ENCODE measurements at regions not wholly inside any gene's neighbourhood (a gene's known extent, or its start where the extent isn't known, plus 50 kb on each side); places are given as distances from the start of the nearest gene placed in this dataset.

DNA sequence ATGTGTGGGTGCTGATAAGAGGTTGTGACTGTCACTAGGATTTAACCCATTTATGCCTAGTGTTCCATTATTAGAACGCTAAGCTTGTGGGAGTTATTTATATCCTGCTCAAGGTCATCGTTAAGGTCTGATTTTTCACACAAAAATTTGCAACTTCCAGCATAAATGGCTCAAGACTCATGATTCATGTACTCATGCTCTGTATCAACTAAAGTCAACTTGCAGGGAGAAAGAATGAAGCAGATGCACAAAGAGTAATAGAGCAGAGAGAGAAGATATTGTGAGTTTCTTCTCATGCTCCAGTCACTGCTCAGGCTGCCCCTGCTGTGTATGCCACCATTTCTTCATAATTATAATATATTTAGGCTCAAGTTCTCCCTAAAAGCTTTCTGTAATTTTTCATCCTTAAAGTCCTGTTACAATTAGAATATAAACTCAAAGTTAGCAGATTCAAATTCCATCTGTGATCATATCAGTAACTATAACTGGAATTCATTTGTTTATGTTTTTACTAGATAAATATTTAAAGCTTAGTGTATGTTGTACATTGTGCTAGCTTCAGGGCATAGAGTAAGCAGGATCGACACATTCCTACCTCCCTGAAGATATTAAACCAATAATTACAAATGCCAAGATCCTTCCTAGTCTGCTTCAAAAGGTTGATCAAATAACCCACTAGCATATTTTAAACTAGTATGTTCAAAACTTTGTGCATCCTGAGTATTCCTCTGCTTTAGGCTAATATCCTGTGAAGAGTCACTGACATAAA, 136.7 kb downstream of the NUDT12 start:
- intact Hi-C loops (cut with DNase I) = no loop called here
- no peak overlapping the region for H3K4me3 ChIP-seq

DNA sequence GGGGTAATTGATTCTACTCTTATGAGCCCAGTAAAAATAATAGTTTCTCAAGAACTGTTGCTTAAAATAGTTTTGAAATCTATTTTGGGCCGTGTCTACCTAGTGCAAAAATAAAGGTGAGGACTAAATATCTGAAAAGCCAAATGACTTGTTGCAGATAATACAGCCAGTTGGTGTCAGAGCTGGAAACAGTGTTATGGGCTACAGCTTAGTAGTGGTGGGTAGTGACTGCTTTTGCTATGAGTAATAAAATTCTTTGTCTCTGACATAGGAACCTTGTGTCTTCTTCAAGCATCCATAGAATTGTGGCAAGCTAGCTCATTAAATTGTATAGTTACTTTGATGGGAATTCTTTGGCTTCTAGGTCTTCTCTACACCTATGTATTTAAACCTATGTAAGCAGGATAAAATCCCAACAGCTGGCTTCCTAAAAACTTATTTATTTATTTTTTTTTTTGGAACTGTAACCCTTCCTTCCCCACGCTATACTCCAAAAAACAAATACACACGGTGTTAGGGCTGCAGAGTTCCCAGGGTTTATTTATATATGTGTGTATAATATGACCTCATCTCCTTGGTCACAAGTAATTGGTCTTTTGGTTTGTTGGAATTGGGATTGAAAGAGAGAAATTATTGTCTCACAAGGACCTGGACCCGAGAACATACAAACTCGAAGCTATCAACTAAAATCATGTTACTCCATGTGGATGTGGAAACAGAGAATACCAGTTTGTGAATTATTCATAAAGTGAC, 138.0 kb downstream of the NUDT12 start:
- Histone ChIP-seq H3K27ac (no peak overlapping the region), H3K9me3 (no peaks in the 10 kb centered on the region), H3K4me1 (no peaks in the 10 kb centered on the region), H3K27me3 (no peaks in the 10 kb centered on the region), H3K4me3 (no peak overlapping the region), H3K36me3 (no peaks in the 10 kb centered on the region)
- ATAC-seq (no peak), DNase-seq (no peak)
- intact Hi-C loops (cut with DNase I) = no loop called here
- TF ChIP-seq, protein P1, sequence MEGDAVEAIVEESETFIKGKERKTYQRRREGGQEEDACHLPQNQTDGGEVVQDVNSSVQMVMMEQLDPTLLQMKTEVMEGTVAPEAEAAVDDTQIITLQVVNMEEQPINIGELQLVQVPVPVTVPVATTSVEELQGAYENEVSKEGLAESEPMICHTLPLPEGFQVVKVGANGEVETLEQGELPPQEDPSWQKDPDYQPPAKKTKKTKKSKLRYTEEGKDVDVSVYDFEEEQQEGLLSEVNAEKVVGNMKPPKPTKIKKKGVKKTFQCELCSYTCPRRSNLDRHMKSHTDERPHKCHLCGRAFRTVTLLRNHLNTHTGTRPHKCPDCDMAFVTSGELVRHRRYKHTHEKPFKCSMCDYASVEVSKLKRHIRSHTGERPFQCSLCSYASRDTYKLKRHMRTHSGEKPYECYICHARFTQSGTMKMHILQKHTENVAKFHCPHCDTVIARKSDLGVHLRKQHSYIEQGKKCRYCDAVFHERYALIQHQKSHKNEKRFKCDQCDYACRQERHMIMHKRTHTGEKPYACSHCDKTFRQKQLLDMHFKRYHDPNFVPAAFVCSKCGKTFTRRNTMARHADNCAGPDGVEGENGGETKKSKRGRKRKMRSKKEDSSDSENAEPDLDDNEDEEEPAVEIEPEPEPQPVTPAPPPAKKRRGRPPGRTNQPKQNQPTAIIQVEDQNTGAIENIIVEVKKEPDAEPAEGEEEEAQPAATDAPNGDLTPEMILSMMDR (IDR thresholded peaks at IDR 0.05) = no peak

More for the DNA sequence above, 136.7 kb downstream of the NUDT12 start:
- TF ChIP-seq, protein P1 (IDR thresholded peaks at IDR 0.05) = no peak
- DNase-seq (no peak), ATAC-seq (no peak)
- no peak overlapping the region for H3K27ac ChIP-seq
- H3K4me1 ChIP-seq = no peaks in the 10 kb centered on the region
- H3K9me3 ChIP-seq = no peaks in the 10 kb centered on the region
- no peaks in the 10 kb centered on the region for H3K36me3 ChIP-seq
- no peaks in the 10 kb centered on the region for H3K27me3 ChIP-seq

DNA sequence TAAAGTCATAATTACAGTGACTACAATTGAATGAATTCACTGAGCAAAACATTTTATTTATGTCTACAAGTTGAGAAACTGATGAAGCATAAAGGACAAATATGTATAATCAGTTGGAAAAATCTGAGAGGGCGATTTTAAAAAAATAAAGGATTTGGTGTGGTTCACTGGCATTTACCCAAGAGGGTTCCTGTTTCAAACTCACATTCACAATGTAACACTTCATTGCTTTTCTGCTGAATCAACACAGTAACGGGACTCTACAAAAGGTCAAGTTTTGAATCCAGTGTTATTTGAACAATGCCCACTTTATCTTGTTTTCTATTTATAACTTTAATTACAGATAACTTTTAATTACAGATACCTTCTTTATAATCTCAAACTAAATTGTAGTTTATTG, 138.6 kb downstream of the NUDT12 start:
- no peak for ATAC-seq
- H3K36me3 ChIP-seq = no peaks in the 10 kb centered on the region
- no peaks in the 10 kb centered on the region for H3K4me1 ChIP-seq
- DNase-seq = no peak
- no peak overlapping the region for H3K4me3 ChIP-seq
- intact Hi-C loops (cut with DNase I) = no loop called here
- TF ChIP-seq, protein P1 (IDR thresholded peaks at IDR 0.05) = no peak
- no peak overlapping the region for H3K27ac ChIP-seq
- no peaks in the 10 kb centered on the region for H3K9me3 ChIP-seq
- no peaks in the 10 kb centered on the region for H3K27me3 ChIP-seq

DNA sequence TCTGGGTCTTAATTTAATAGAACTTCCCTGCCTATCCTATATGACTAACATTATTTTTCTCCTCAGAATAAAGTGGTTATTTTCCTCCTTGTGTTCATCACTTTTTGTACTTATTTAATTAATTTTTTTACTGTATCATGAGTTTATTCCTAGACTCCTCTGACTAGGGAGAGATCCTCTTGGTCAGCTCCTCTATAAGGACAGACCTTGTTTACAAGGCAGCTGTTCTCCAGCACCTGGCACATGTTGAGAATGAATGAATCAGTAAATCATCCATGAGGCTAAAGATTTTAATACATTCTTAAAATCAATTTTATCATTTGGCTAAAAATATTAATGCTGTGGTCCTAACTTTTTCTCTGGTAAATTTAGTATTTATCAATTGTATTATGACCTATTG, 139.8 kb downstream of the NUDT12 start:
- DNase-seq (no peak), ATAC-seq (no peak)
- intact Hi-C loops (cut with DNase I) = no loop called here
- Histone ChIP-seq H3K27me3 (no peaks in the 10 kb centered on the region), H3K36me3 (no peaks in the 10 kb centered on the region), H3K27ac (no peak overlapping the region), H3K4me1 (no peaks in the 10 kb centered on the region), H3K4me3 (no peak overlapping the region), H3K9me3 (no peaks in the 10 kb centered on the region)
- TF ChIP-seq, protein P1 (IDR thresholded peaks at IDR 0.05) = no peak

DNA sequence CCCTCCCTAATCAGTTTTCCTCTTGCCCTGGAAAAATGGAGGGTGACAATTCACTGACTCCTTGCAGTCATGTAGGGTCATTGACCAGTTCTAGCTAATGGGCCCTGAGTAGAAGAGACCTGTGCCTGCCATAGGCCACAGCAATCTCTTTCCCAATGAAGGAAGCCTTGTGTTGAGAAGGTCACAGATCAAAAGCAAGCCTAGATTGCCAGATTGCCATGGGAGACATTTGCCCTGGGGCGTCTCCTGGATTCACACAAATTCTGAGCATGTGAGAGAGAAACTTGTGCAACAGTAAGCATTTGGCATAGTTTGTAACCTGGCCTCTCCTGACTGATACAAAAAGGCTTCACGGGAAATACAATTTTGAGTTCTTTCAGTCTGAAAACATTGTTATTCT, 148.0 kb downstream of the NUDT12 start:
- no peaks in the 10 kb centered on the region for H3K4me1 ChIP-seq
- no peaks in the 10 kb centered on the region for H3K36me3 ChIP-seq
- no peak overlapping the region for H3K27ac ChIP-seq
- TF ChIP-seq, protein P1 (IDR thresholded peaks at IDR 0.05) = no peak
- intact Hi-C loops (cut with DNase I) = no loop called here
- ATAC-seq = no peak
- H3K9me3 ChIP-seq = no peaks in the 10 kb centered on the region
- DNase-seq = no peak
- H3K4me3 ChIP-seq = no peak overlapping the region
- no peaks in the 10 kb centered on the region for H3K27me3 ChIP-seq

Data from left lung (tissue), 4 donors.